H1 (cell line): ENCODE measurements at regions not wholly inside any gene's neighbourhood (a gene's known extent, or its start where the extent isn't known, plus 50 kb on each side); places are given as distances from the start of the nearest gene placed in this dataset.

Source experiments
- CTCF ChIA-PET: fragments of 300-600 bp; sonication (Branson Sonifier 250); formaldehyde crosslinking; loops from one replicate; lab custom pipeline; 2021; ENCODE audit not compliant: partially characterized antibody; lab: Charles Lee
- POLR2A ChIA-PET: fragments of 300-600 bp; sonication (Branson Sonifier 250); formaldehyde crosslinking; loops from one replicate; lab custom pipeline; 2021; ENCODE audit warnings: inconsistent platforms; ENCODE audit not compliant: partially characterized antibody; lab: Charles Lee
- DNase-seq, 2 experiments: peaks; one replicate each; pipeline versions ENCODE4 v3.0.0 to v3.0.0-alpha.2; 2010 to 2022; ENCODE audit warnings: low spot score in 2 of 2, low read depth in 1 of 2, mixed read lengths in 1 of 2
- FAIRE-seq: peaks from 2 replicates; lab custom pipeline; 2011; peaks lifted over from hg19 to GRCh38; lab: Jason Lieb, UNC
- H2AFZ ChIP-seq: 2 replicates; pipeline ENCODE4 v1.8.1; 2012; ENCODE audit warnings: low read length, inconsistent platforms
- H2AK5ac ChIP-seq: 2 replicates; pipeline ENCODE4 v1.6.1; 2013; ENCODE audit warnings: low read depth, low read length
- H2BK120ac ChIP-seq: replicated peaks from 2 replicates; pipeline ENCODE3; 2013; ENCODE audit warnings: low read depth, low read length, inconsistent platforms
- H2BK12ac ChIP-seq: 2 replicates; pipeline ENCODE4 v1.6.1; 2013; ENCODE audit warnings: low read depth, low read length
- H2BK15ac ChIP-seq: 2 replicates; pipeline ENCODE4 v1.6.1; 2013; ENCODE audit warnings: low read length
- H2BK20ac ChIP-seq: 2 replicates; pipeline ENCODE4 v1.6.1; 2013; ENCODE audit warnings: low read length
- H2BK5ac ChIP-seq: 2 replicates; pipeline ENCODE4 v1.6.1; 2013; ENCODE audit warnings: low read depth, low read length
- H3K14ac ChIP-seq: 2 replicates; pipeline ENCODE4 v1.6.1; 2013; ENCODE audit warnings: inconsistent platforms; ENCODE audit not compliant: insufficient read length
- H3K18ac ChIP-seq: 2 replicates; pipeline ENCODE4 v1.6.1; 2013; ENCODE audit warnings: low read length; ENCODE audit errors: extremely low read depth
- H3K23ac ChIP-seq: 2 replicates; pipeline ENCODE4 v1.6.1; 2013; ENCODE audit warnings: inconsistent platforms; ENCODE audit not compliant: insufficient read length
- H3K23me2 ChIP-seq: 2 replicates; pipeline ENCODE4 v1.6.1; 2013; ENCODE audit warnings: low read depth, low read length
- H3K27ac ChIP-seq: 2 replicates; pipeline ENCODE4 v1.6.1; 2011; ENCODE audit warnings: low read depth, low read length, inconsistent platforms
- H3K27me3 ChIP-seq, 4 experiments: replicated peaks in 1 of 4; 1 replicate in 1 of 4; 2 replicates in 3 of 4; pipeline versions ENCODE4 v1.6.1 to v1.8.1; 2011 to 2013; ENCODE audit warnings: low read length in 3 of 4, mild to moderate bottlenecking in 3 of 4, inconsistent platforms in 2 of 4, mixed read lengths in 2 of 4, moderate library complexity in 1 of 4; ENCODE audit not compliant: control insufficient read depth in 3 of 4, insufficient read depth in 3 of 4; ENCODE audit errors: extremely low read depth in 1 of 4
- H3K36me3 ChIP-seq, 4 experiments: 2 replicates each; pipeline versions ENCODE4 v1.6.1 to v1.8.1; 2011 to 2013; ENCODE audit warnings: mild to moderate bottlenecking in 4 of 4, low read length in 3 of 4, moderate library complexity in 2 of 4, control low read depth in 1 of 4, inconsistent platforms in 1 of 4; ENCODE audit not compliant: insufficient read depth in 4 of 4, control insufficient read depth in 2 of 4
- H3K4ac ChIP-seq: replicated peaks from 2 replicates; pipeline ENCODE3; 2013; ENCODE audit warnings: low read length, low read depth, mixed read lengths, inconsistent platforms; ENCODE audit not compliant: insufficient read length
- H3K4me1 ChIP-seq, 4 experiments: replicated peaks in 1 of 4; 1 replicate in 1 of 4; 2 replicates in 3 of 4; pipeline versions ENCODE4 v1.6.1 to v1.8.1; 2011 to 2013; ENCODE audit warnings: low read length in 3 of 4, inconsistent platforms in 2 of 4, mixed read lengths in 1 of 4; ENCODE audit not compliant: insufficient read depth in 4 of 4, control insufficient read depth in 3 of 4
- H3K4me2 ChIP-seq, 2 experiments: 2 replicates each; pipeline versions ENCODE4 v1.6.1 to v1.8.1; 2011 to 2013; ENCODE audit warnings: low read depth in 2 of 2, low read length in 2 of 2, control low read depth in 1 of 2, inconsistent platforms in 1 of 2, mild to moderate bottlenecking in 1 of 2; ENCODE audit not compliant: insufficient read depth in 1 of 2
- H3K4me3 ChIP-seq, 4 experiments: fragments of 200-600, 300-600 bp in 1 of 4; sonication (generic), shearing (Covaris generic), sonication (Bioruptor Twin) in 1 of 4; 2 replicates each; pipeline versions ENCODE4 v1.5.1 to v1.8.1; 2011 to 2016; ENCODE audit warnings: low read length in 4 of 4, low read depth in 3 of 4, control low read depth in 2 of 4, inconsistent platforms in 2 of 4, mild to moderate bottlenecking in 2 of 4, mixed read lengths in 1 of 4, moderate library complexity in 1 of 4; ENCODE audit not compliant: insufficient read depth in 2 of 4; ENCODE audit errors: extremely low read depth in 1 of 4
- H3K56ac ChIP-seq: replicated peaks from 2 replicates; pipeline ENCODE3; 2013; ENCODE audit warnings: low read depth, mild to moderate bottlenecking, mixed read lengths, low read length, inconsistent platforms; ENCODE audit not compliant: insufficient read length
- H3K79me1 ChIP-seq: 2 replicates; pipeline ENCODE4 v1.6.1; 2013; ENCODE audit warnings: low read depth, low read length, control low read depth
- H3K79me2 ChIP-seq, 2 experiments: 2 replicates each; pipeline versions ENCODE4 v1.6.1 to v1.8.1; 2012 to 2013; ENCODE audit warnings: low read length in 2 of 2, mild to moderate bottlenecking in 2 of 2, inconsistent platforms in 1 of 2; ENCODE audit not compliant: insufficient read depth in 2 of 2, control insufficient read depth in 1 of 2
- H3K9ac ChIP-seq, 4 experiments: replicated peaks in 1 of 4; 1 replicate in 1 of 4; 2 replicates in 3 of 4; pipeline versions ENCODE4 v1.6.1 to v1.8.1; 2011 to 2013; ENCODE audit warnings: low read depth in 3 of 4, low read length in 3 of 4, control low read depth in 2 of 4, mild to moderate bottlenecking in 2 of 4, moderate library complexity in 2 of 4, inconsistent platforms in 1 of 4; ENCODE audit errors: extremely low read depth in 1 of 4
- H3K9me3 ChIP-seq, 2 experiments: 2 replicates each; pipeline versions ENCODE4 v1.6.1 to v1.8.1; 2012 to 2013; ENCODE audit warnings: mild to moderate bottlenecking in 2 of 2, moderate library complexity in 2 of 2, control low read depth in 1 of 2, inconsistent platforms in 1 of 2, low read depth in 1 of 2, low read length in 1 of 2, mixed read lengths in 1 of 2; ENCODE audit not compliant: insufficient read depth in 2 of 2
- H4K20me1 ChIP-seq, 2 experiments: replicated peaks in 1 of 2; 2 replicates each; pipeline versions ENCODE3 to v1.8.1; 2011 to 2013; ENCODE audit warnings: inconsistent platforms in 2 of 2, low read length in 2 of 2, mild to moderate bottlenecking in 1 of 2; ENCODE audit not compliant: insufficient read depth in 2 of 2, control insufficient read depth in 1 of 2
- H4K5ac ChIP-seq: 2 replicates; pipeline ENCODE4 v1.6.1; 2013; ENCODE audit warnings: low read length, low read depth, mixed read lengths, inconsistent platforms; ENCODE audit not compliant: insufficient read length
- H4K8ac ChIP-seq: 2 replicates; pipeline ENCODE4 v1.8.0; 2013; ENCODE audit warnings: mild to moderate bottlenecking, moderate library complexity, low read length, inconsistent platforms; ENCODE audit not compliant: insufficient read depth; ENCODE audit errors: extremely low read depth
- H4K91ac ChIP-seq: replicated peaks from 2 replicates; pipeline ENCODE3; 2013; ENCODE audit warnings: low read length, mixed read lengths, inconsistent platforms; ENCODE audit not compliant: insufficient read length
- ASH2L ChIP-seq: fragments of 200-600, 300-600 bp; sonication (generic); IDR thresholded peaks from one replicate; pipeline ENCODE4 v1.7.1; 2017; ENCODE audit warnings: low read length
- CEBPB ChIP-seq: IDR thresholded peaks from 2 replicates; pipeline ENCODE4 v1.6.1; 2012; ENCODE audit warnings: low read depth, low read length
- CTBP2 ChIP-seq: IDR thresholded peaks from 2 replicates; pipeline ENCODE4 v1.7.0; 2011; ENCODE audit warnings: borderline replicate concordance, mild to moderate bottlenecking, moderate library complexity, mixed read lengths, low read length; ENCODE audit not compliant: insufficient read depth, insufficient read length
- CTCF ChIP-seq, 3 experiments: IDR thresholded peaks; 1 replicate in 2 of 3; 2 replicates in 1 of 3; pipeline versions ENCODE4 v1.5.1 to v1.6.1; 2011; ENCODE audit warnings: low read length in 3 of 3, mild to moderate bottlenecking in 3 of 3, inconsistent platforms in 2 of 3, low read depth in 1 of 3, moderate library complexity in 1 of 3; ENCODE audit not compliant: insufficient read depth in 1 of 3; ENCODE audit errors: control extremely low read depth in 1 of 3
- JUND ChIP-seq: IDR thresholded peaks from 2 replicates; pipeline ENCODE4 v1.6.1; 2011; ENCODE audit warnings: mild to moderate bottlenecking, improper control_type of control experiment, low read length
- KDM5A ChIP-seq: fragments of 200-600 bp; IDR thresholded peaks from 2 replicates; pipeline ENCODE4 v1.7.1; 2012; ENCODE audit warnings: mild to moderate bottlenecking, low read length, inconsistent platforms, mixed read lengths
- SP4 ChIP-seq: IDR thresholded peaks from 2 replicates; pipeline ENCODE4 v1.6.1; 2012; ENCODE audit warnings: low read length, inconsistent platforms
- SRF ChIP-seq: IDR thresholded peaks from 2 replicates; pipeline ENCODE4 v1.6.1; 2011; ENCODE audit warnings: mild to moderate bottlenecking, low read depth, low read length, moderate library complexity
- TBP ChIP-seq: IDR thresholded peaks from 2 replicates; pipeline ENCODE4 v1.6.1; 2011; ENCODE audit warnings: low read depth, low read length, improper control_type of control experiment
- TCF12 ChIP-seq: IDR thresholded peaks from 2 replicates; pipeline ENCODE4 v1.6.1; 2011; ENCODE audit warnings: low read depth, mild to moderate bottlenecking, low read length
- TEAD4 ChIP-seq: IDR thresholded peaks from 2 replicates; pipeline ENCODE4 v1.6.1; 2012; ENCODE audit warnings: low read depth, low read length, inconsistent platforms, mixed read lengths
- WGBS, 2 experiments: shearing (Covaris generic) in 1 of 2; methylation state at CpG; one replicate each; pipeline versions ENCODE4 v1.1.6 to v1.1.7; 2013 to 2015; ENCODE audit warnings: low lambda C conversion rate in 2 of 2, mixed read lengths in 2 of 2, inconsistent platforms in 1 of 2, low coverage in 1 of 2, missing lambda C conversion rate in 1 of 2; ENCODE audit not compliant: insufficient replicate concordance in 2 of 2, insufficient coverage in 1 of 2, insufficient read length in 1 of 2; ENCODE audit errors: extremely low coverage in 1 of 2, missing lambda C conversion rate in 1 of 2; 5-methylcytosine and 5-hydroxymethylcytosine counted together

- H3K23me2 ChIP-seq: no peaks in the 10 kb centered on the region
- H3K79me1 ChIP-seq: no peaks in the 10 kb centered on the region
- FAIRE-seq: no peak
- no peaks in the 10 kb centered on the region for H3K27me3 ChIP-seq
- H3K18ac ChIP-seq: no peak overlapping the region
- no peak for DNase-seq
- no peak overlapping the region for H3K4ac ChIP-seq
- H2BK120ac ChIP-seq: no peak overlapping the region
- ChIA-PET CTCF (interaction anchor here (1.0 to 2.9 kb wide), 10 partner anchors 9 to 492 kb away, joined by 3 to 16 read pairs (median 6); no protein-coding TSS in a partner anchor), POLR2A (no interaction called here)
- H3K4me1 ChIP-seq: peaks cover 0 to 14% (median 3%) of the 10 kb centered on the region in 4 experiments; a peak in 3 of 7 replicates
- no peak overlapping the region for H3K4me3 ChIP-seq
- no peak overlapping the region for H2AFZ ChIP-seq
- no peak overlapping the region for H2BK12ac ChIP-seq
- no peak overlapping the region for H3K14ac ChIP-seq
- H4K8ac ChIP-seq: no peak overlapping the region
- no peak overlapping the region for H2AK5ac ChIP-seq
- no peaks in the 10 kb centered on the region for H3K79me2 ChIP-seq
- no peak overlapping the region for H3K27ac ChIP-seq
- no peak overlapping the region for H2BK15ac ChIP-seq
- no peak overlapping the region for H3K9ac ChIP-seq
- no peak overlapping the region for H4K91ac ChIP-seq
- no peaks in the 10 kb centered on the region for H3K9me3 ChIP-seq
- no peaks in the 10 kb centered on the region for H4K20me1 ChIP-seq
- no peak for TF ChIP-seq KDM5A
- TF ChIP-seq SP4: no peak
- TF ChIP-seq ASH2L: no peak
- no peak for TF ChIP-seq TCF12
- TF ChIP-seq CTCF (IDR thresholded peaks at IDR 0.05; ENCODE audit: control extremely low read depth in 1 of 3, insufficient read depth in 1 of 3, low read depth in 1 of 3, low read length in 3 of 3): no peak
- TF ChIP-seq JUND: no peak
- TF ChIP-seq CEBPB: no peak
- no peak for TF ChIP-seq SRF
- no peak for TF ChIP-seq TBP
- TF ChIP-seq TEAD4: no peak
- no peak for TF ChIP-seq CTBP2
- H4K5ac ChIP-seq: no peak overlapping the region
- H3K23ac ChIP-seq: no peak overlapping the region
- peak overlapping the region; percentile 38; the same call in 1 of the 2 replicates for H2BK20ac ChIP-seq
- H3K4me2 ChIP-seq: no peak overlapping the region
- 90% methylated on average over 5 of the region's 5 CpGs; no CpG with 5 or more reads in 1 of the 2 experiments for WGBS, 2 experiments
- H3K56ac ChIP-seq: no peak overlapping the region
- no peak overlapping the region for H2BK5ac ChIP-seq
- H3K36me3 ChIP-seq: no peaks in the 10 kb centered on the region
These were observed 153.0 kb upstream of the TENM3 start for GRCh38 chr4:182090186-182090585.
